RWPE2 (cell line): ENCODE measurements at regions not wholly inside any gene's neighbourhood (a gene's known extent, or its start where the extent isn't known, plus 50 kb on each side); places are given as distances from the start of the nearest gene placed in this dataset.

ENCODE experiments used
- ATAC-seq: fragments of 200-7000 bp; cut with Tn5 transposase; 3 replicates; pipeline ENCODE4 v1.9.1; 2021; ENCODE audit warnings: low read depth
- DNase-seq: peaks from one replicate; pipeline ENCODE4 v3.0.0-alpha.2; 2020; ENCODE audit warnings: low spot score
- H3K27ac ChIP-seq: fragments of 450-650 bp; 2 replicates; pipeline ENCODE4 v1.5.1; 2017; ENCODE audit warnings: mild to moderate bottlenecking; ENCODE audit not compliant: poor library complexity, severe bottlenecking
- H3K27me3 ChIP-seq: fragments of 250-450 bp; sonication (Bioruptor Pico); 2 replicates; pipeline ENCODE4 v1.5.1; 2021; ENCODE audit warnings: mild to moderate bottlenecking, moderate library complexity; ENCODE audit not compliant: insufficient read depth, poor library complexity, severe bottlenecking
- H3K36me3 ChIP-seq: fragments of 250-450 bp; sonication (Bioruptor Pico); 2 replicates; pipeline ENCODE4 v1.5.1; 2020; ENCODE audit warnings: low read depth, mild to moderate bottlenecking, moderate library complexity
- H3K4me1 ChIP-seq: fragments of 250-450 bp; sonication (Bioruptor Pico); 2 replicates; pipeline ENCODE4 v1.5.1; 2021; ENCODE audit warnings: mild to moderate bottlenecking, moderate library complexity; ENCODE audit not compliant: insufficient read depth, poor library complexity, severe bottlenecking
- H3K4me3 ChIP-seq: fragments of 250-450 bp; sonication (Bioruptor Pico); 2 replicates; pipeline ENCODE4 v1.5.1; 2021; ENCODE audit warnings: mild to moderate bottlenecking, moderate library complexity; ENCODE audit not compliant: severe bottlenecking
- H3K9me3 ChIP-seq: fragments of 250-450 bp; sonication (Bioruptor Pico); 2 replicates; pipeline ENCODE4 v1.5.1; 2021; ENCODE audit warnings: mild to moderate bottlenecking, moderate library complexity; ENCODE audit not compliant: severe bottlenecking
- CTCF ChIP-seq: fragments of 450-650 bp; IDR thresholded peaks from one replicate; pipeline ENCODE4 v1.5.1; 2017; ENCODE audit warnings: mild to moderate bottlenecking, moderate library complexity; ENCODE audit not compliant: poor library complexity, severe bottlenecking

- no peak overlapping the region for H3K27ac ChIP-seq
- H3K36me3 ChIP-seq, result no peaks in the 10 kb centered on the region
- H3K9me3 ChIP-seq, result no peaks in the 10 kb centered on the region
- no peak for ATAC-seq
- TF ChIP-seq CTCF, result no peak
- H3K4me3 ChIP-seq, result no peak overlapping the region
- peaks cover 8% of the 10 kb centered on the region for H3K4me1 ChIP-seq
- peaks cover 5% of the 10 kb centered on the region for H3K27me3 ChIP-seq
- DNase-seq, result no peak
Measured at GRCh38 chr5:152546493-152546892, 141.4 kb upstream of the NMUR2 start.

GRCh38 chr5:152547202-152547601 lies 142.1 kb upstream of the NMUR2 start:
- ATAC-seq (no peak), DNase-seq (no peak)
- Histone ChIP-seq H3K36me3 (no peaks in the 10 kb centered on the region), H3K9me3 (no peaks in the 10 kb centered on the region), H3K4me3 (no peak overlapping the region), H3K4me1 (peaks cover 8% of the 10 kb centered on the region), H3K27ac (no peak overlapping the region), H3K27me3 (peaks cover 3% of the 10 kb centered on the region)
- TF ChIP-seq CTCF, result no peak

GRCh38 chr5:152549709-152550108 lies 144.6 kb upstream of the NMUR2 start:
- no peaks in the 10 kb centered on the region for H3K36me3 ChIP-seq
- H3K4me1 ChIP-seq, result peaks cover 8% of the 10 kb centered on the region
- H3K27me3 ChIP-seq, result no peaks in the 10 kb centered on the region
- no peak for TF ChIP-seq CTCF
- H3K27ac ChIP-seq, result no peak overlapping the region
- no peak overlapping the region for H3K4me3 ChIP-seq
- DNase-seq (no peak), ATAC-seq (no peak)
- H3K9me3 ChIP-seq, result no peaks in the 10 kb centered on the region

- TF ChIP-seq CTCF, result no peak
- Histone ChIP-seq H3K27me3 (no peaks in the 10 kb centered on the region), H3K4me1 (peaks cover 7% of the 10 kb centered on the region), H3K9me3 (no peaks in the 10 kb centered on the region), H3K27ac (no peak overlapping the region), H3K36me3 (no peaks in the 10 kb centered on the region), H3K4me3 (no peak overlapping the region)
- ATAC-seq, result no peak
- no peak for DNase-seq
Measured at GRCh38 chr5:152551061-152551460, 146.0 kb upstream of the NMUR2 start.

- Histone ChIP-seq H3K27me3 (no peaks in the 10 kb centered on the region), H3K4me3 (no peak overlapping the region), H3K9me3 (no peaks in the 10 kb centered on the region), H3K36me3 (no peaks in the 10 kb centered on the region), H3K27ac (no peak overlapping the region), H3K4me1 (no peaks in the 10 kb centered on the region)
- no peak for TF ChIP-seq CTCF
- ATAC-seq (no peak), DNase-seq (no peak)
Measured at GRCh38 chr5:152556784-152557183, 151.7 kb upstream of the NMUR2 start.
